Esophagus (tissue), 2 donors: ENCODE measurements at regions not wholly inside any gene's neighbourhood (a gene's known extent, or its start where the extent isn't known, plus 50 kb on each side); places are given as distances from the start of the nearest gene placed in this dataset.
"Not testable (repeated sequence)": the region's sequence is repeated elsewhere in the genome, so short reads cannot be mapped to it uniquely, and the experiment has no call there.

Experiments used
- H3K27ac ChIP-seq, 2 donors: one replicate each; pipeline ENCODE4 v1.5.1; 2013; ENCODE audit warnings: low read depth in 2 of 2, mild to moderate bottlenecking in 2 of 2, inconsistent platforms in 1 of 2, low read length in 1 of 2, moderate library complexity in 1 of 2
- H3K27me3 ChIP-seq, 2 donors: one replicate each; pipeline ENCODE4 v1.6.1; 2013; ENCODE audit warnings: low read length in 2 of 2, control low read depth in 1 of 2, mild to moderate bottlenecking in 1 of 2; ENCODE audit not compliant: insufficient read depth in 2 of 2, control insufficient read depth in 1 of 2
- H3K36me3 ChIP-seq, 2 donors: one replicate each; pipeline ENCODE4 v1.6.1; 2013; ENCODE audit warnings: low read length in 1 of 2; ENCODE audit not compliant: control insufficient read depth in 2 of 2, insufficient read depth in 2 of 2
- H3K4me1 ChIP-seq, 2 donors: one replicate each; pipeline ENCODE4 v1.6.1; 2013; ENCODE audit warnings: low read length in 1 of 2; ENCODE audit not compliant: control insufficient read depth in 2 of 2, insufficient read depth in 2 of 2
- H3K4me3 ChIP-seq, 2 donors: one replicate each; pipeline ENCODE4 v1.5.1; 2013; ENCODE audit warnings: low read length in 2 of 2, mild to moderate bottlenecking in 2 of 2, low read depth in 1 of 2, moderate library complexity in 1 of 2
- H3K9me3 ChIP-seq, 2 donors: one replicate each; pipeline ENCODE4 v1.6.1; 2013; ENCODE audit warnings: mild to moderate bottlenecking in 2 of 2, low read depth in 1 of 2, low read length in 1 of 2, moderate library complexity in 1 of 2; ENCODE audit not compliant: control insufficient read depth in 2 of 2, insufficient read depth in 1 of 2
- WGBS, 2 donors: extraction: QIAGEN DNeasy Blood & Tissue Kit; methylation state at CpG; one replicate each; pipeline ENCODE4 v1.1.7; 2013; 5-methylcytosine and 5-hydroxymethylcytosine counted together
- donor health status: healthy with polysubstance abuse.
- donor health status: Bipolar disorder and iron deficiency.

GRCh38 chr3:23136054-23136453 is 67.1 kb upstream of the UBE2E2 start:
- Histone ChIP-seq H3K9me3 (no peaks in the 10 kb centered on the region), H3K4me3 (no peak overlapping the region), H3K36me3 (no peaks in the 10 kb centered on the region), H3K27me3 (no peaks in the 10 kb centered on the region), H3K27ac (peak overlapping the region in 1 of 2 donors; percentile 44), H3K4me1 (no peaks in the 10 kb centered on the region)
- 78 to 79% methylated on average over 2 of the region's 2 CpGs for WGBS, 2 donors

GRCh38 chr3:23144051-23144450 is 59.1 kb upstream of the UBE2E2 start:
- H3K9me3 ChIP-seq, H3K36me3 ChIP-seq, H3K4me1 ChIP-seq, H3K27ac ChIP-seq, H3K27me3 ChIP-seq, H3K4me3 ChIP-seq: not testable (repeated sequence)
- 61 to 67% methylated on average over 2 of the region's 2 CpGs for WGBS, 2 donors

DNA sequence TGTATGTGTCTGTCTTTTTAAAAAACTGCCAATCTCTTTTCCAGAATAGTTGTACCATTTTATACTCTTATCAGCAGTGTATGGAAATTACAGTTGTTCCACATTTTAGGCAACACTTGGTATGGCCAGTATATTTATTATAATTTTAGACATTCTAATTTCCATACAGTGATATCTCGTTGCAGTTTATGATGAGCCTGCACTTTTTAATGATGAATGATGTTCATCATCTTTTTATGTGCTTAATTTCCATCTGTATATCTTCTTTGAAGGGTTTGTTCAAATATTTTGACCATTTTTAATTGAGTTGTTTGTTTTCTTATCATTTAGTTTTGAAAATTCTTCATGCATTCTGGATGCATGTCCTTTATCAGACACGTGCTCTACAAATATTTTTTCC is 57.0 kb upstream of the UBE2E2 start:
- no peak overlapping the region for H3K4me3 ChIP-seq
- 66 to 87% methylated on average over 2 of the region's 2 CpGs for WGBS, 2 donors
- H3K4me1 ChIP-seq: no peaks in the 10 kb centered on the region
- H3K9me3 ChIP-seq: no peaks in the 10 kb centered on the region
- no peak overlapping the region for H3K27ac ChIP-seq
- no peaks in the 10 kb centered on the region for H3K36me3 ChIP-seq
- no peaks in the 10 kb centered on the region for H3K27me3 ChIP-seq

DNA sequence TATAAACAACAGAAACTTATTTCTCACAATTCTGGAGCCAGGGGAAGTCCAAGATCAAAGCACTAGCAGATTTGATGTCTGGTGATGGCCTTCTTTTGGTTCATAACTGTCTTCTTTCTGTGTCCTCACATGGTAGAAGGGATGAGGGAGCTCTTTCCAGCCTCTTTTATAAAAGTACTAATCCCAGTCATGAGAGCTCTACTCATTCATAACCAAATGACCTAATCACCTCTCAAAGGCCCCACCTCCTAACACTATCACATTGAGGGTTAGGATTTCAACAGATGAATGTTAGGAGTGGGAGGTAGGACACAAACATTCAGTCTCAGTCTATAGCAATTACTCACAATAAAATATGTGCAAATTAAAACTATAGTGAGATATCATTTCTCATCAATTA is 50.1 kb upstream of the UBE2E2 start:
- no peak overlapping the region for H3K27ac ChIP-seq
- H3K4me1 ChIP-seq: no peaks in the 10 kb centered on the region
- H3K27me3 ChIP-seq: no peaks in the 10 kb centered on the region
- H3K9me3 ChIP-seq: no peaks in the 10 kb centered on the region
- no peak overlapping the region for H3K4me3 ChIP-seq
- H3K36me3 ChIP-seq: no peaks in the 10 kb centered on the region
